Retina (tissue), 1 donor: ENCODE measurements at regions not wholly inside any gene's neighbourhood (a gene's known extent, or its start where the extent isn't known, plus 50 kb on each side); places are given as distances from the start of the nearest gene placed in this dataset.

Source experiments
- DNase-seq: peaks from one replicate; pipeline ENCODE4 v3.0.0-alpha.2; 2016

- no peak for DNase-seq
These were observed 67.2 kb upstream of the FAM204A start for GRCh38 chr10:118409295-118409694.

GRCh38 chr10:118408181-118408580 lies 66.1 kb upstream of the FAM204A start:
- DNase-seq, result no peak

GRCh38 chr10:118407777-118408176 lies 65.7 kb upstream of the FAM204A start:
- DNase-seq, result no peak

GRCh38 chr10:118407026-118407425 lies 64.9 kb upstream of the FAM204A start:
- no peak for DNase-seq

DNA sequence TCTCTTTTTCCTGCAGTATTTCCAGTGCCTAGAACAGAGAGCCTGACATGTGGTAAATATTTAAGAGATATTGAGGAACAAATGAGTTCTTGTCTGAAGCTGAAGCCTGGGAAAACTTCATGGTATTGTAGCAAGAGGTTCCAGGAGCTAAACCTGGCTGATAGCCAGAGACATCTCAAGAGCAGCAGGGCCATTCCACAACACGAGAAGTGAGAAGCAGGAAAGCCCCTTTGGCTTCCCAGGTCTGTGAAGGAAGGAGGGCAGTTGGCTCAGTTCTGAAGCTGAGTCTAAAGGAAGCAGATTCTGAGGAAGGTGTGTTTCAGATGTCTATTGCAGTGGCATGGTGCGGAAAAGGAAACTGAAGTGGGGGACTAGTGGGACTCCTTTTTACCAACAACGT lies 63.8 kb upstream of the FAM204A start:
- no peak for DNase-seq

- no peak for DNase-seq
These were observed 61.8 kb upstream of the FAM204A start for GRCh38 chr10:118403967-118404366.

- no peak for DNase-seq
These were observed 59.6 kb upstream of the FAM204A start for GRCh38 chr10:118401708-118402193.

- no peak for DNase-seq
These were observed 55.3 kb upstream of the FAM204A start for GRCh38 chr10:118397391-118397790.

DNA sequence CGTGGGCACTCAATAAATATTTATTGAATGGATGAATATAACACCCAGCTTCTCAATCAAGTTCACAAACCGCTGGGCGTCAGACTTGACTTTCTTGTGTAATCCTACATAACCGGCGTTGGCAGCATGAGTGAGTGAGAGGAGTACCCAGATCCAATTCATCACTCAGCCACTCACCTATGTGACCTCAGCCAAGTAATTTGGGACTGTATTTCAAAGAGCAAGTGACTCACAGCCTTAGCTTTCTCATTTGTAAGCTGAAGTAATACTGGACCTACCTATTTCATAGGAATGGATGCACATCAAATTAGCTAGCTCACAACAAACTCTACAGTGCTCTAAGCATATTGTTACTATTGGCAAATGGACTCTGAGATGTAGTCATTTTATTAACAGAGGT lies 53.8 kb upstream of the FAM204A start:
- DNase-seq, result no peak

GRCh38 chr10:118394301-118395200 lies 52.4 kb upstream of the FAM204A start:
- DNase-seq, result no peak

DNA sequence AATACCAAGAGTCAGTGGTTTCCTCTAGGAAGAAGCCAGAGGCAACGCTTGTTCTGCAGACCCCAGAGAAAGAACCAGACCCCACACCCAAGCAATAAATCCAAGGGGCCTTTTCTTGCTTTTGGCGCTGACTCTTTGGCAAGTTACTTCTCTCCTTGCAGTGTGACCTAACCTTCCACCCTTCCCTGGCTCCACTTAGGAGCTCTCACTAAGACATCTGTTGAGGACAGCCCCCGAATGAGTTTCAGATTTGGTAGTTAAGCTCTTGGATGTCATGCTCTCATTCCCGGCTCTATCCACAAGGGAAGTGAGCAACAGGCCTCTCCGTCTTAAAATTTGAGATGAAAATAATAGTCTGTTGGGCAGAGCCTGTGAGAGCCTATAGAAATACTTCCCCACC lies 50.6 kb upstream of the FAM204A start:
- DNase-seq, result no peak
